OCI-LY1 (cell line): ENCODE measurements at regions not wholly inside any gene's neighbourhood (a gene's known extent, or its start where the extent isn't known, plus 50 kb on each side); places are given as distances from the start of the nearest gene placed in this dataset.

Source experiments
- H2AFZ ChIP-seq: fragments of 200-600 bp; sonication (generic), shearing (Covaris generic); 2 replicates; pipeline ENCODE4 v1.6.0; 2014; ENCODE audit warnings: antibody characterized with exemption, mild to moderate bottlenecking, low read length
- H3F3A ChIP-seq: fragments of 200-600 bp; sonication (generic), shearing (Covaris generic); 2 replicates; pipeline ENCODE4 v1.6.0; 2014; ENCODE audit warnings: mild to moderate bottlenecking, antibody characterized with exemption, low read length, moderate library complexity; ENCODE audit not compliant: insufficient read depth
- H3K27ac ChIP-seq: fragments of 200-600 bp; sonication (generic); 2 replicates; pipeline ENCODE4 v1.5.1; 2014; ENCODE audit warnings: low read length, mixed run types, mild to moderate bottlenecking, low read depth; ENCODE audit not compliant: poor library complexity, severe bottlenecking
- H3K27me3 ChIP-seq: fragments of 200-600 bp; sonication (generic); 2 replicates; pipeline ENCODE4 v1.6.0; 2014; ENCODE audit warnings: antibody characterized with exemption, mild to moderate bottlenecking, low read length, moderate library complexity; ENCODE audit not compliant: insufficient read depth
- H3K36me3 ChIP-seq: fragments of 200-600 bp; sonication (generic); 2 replicates; pipeline ENCODE4 v1.6.1; 2014; ENCODE audit warnings: mild to moderate bottlenecking, antibody characterized with exemption, low read length, moderate library complexity, mixed read lengths; ENCODE audit not compliant: insufficient read depth
- H3K4me1 ChIP-seq: fragments of 200-600 bp; sonication (generic); 2 replicates; pipeline ENCODE4 v1.5.1; 2014; ENCODE audit warnings: mild to moderate bottlenecking, low read length, moderate library complexity; ENCODE audit not compliant: insufficient read depth, severe bottlenecking
- H3K4me2 ChIP-seq: fragments of 200-600 bp; sonication (generic), shearing (Covaris generic); 2 replicates; pipeline ENCODE4 v1.6.1; 2014; ENCODE audit warnings: low read length
- H3K4me3 ChIP-seq: fragments of 200-600 bp; sonication (generic); 2 replicates; pipeline ENCODE4 v1.5.1; 2014; ENCODE audit warnings: low read length, low read depth, mild to moderate bottlenecking, mixed read lengths; ENCODE audit not compliant: poor library complexity, severe bottlenecking
- H3K79me2 ChIP-seq: fragments of 200-600 bp; shearing (Covaris generic); 2 replicates; pipeline ENCODE4 v1.6.1; 2016; ENCODE audit warnings: mixed run types, low read length, mixed read lengths; ENCODE audit not compliant: insufficient read depth
- H3K9ac ChIP-seq: fragments of 200-600 bp; sonication (generic), shearing (Covaris generic); 2 replicates; pipeline ENCODE4 v1.6.1; 2014; ENCODE audit warnings: mild to moderate bottlenecking, low read length, mixed read lengths
- H3K9me2 ChIP-seq: fragments of 200-600 bp; sonication (generic), shearing (Covaris generic); 2 replicates; pipeline ENCODE4 v1.6.1; 2014; ENCODE audit warnings: low read depth, mild to moderate bottlenecking, low read length, mixed read lengths
- H3K9me3 ChIP-seq: fragments of 200-600 bp; shearing (Covaris generic); 2 replicates; pipeline ENCODE4 v1.6.1; 2014; ENCODE audit warnings: low read length, mixed read lengths
- H4K20me1 ChIP-seq: fragments of 200-600 bp; sonication (generic), shearing (Covaris generic); 2 replicates; pipeline ENCODE4 v1.6.0; 2016; ENCODE audit warnings: mild to moderate bottlenecking, low read length; ENCODE audit not compliant: insufficient read depth
- CTCF ChIP-seq: fragments of 200-600 bp; sonication (generic), shearing (Covaris generic); IDR thresholded peaks from 2 replicates; pipeline ENCODE4 v1.5.1; 2017; ENCODE audit warnings: mild to moderate bottlenecking, antibody characterized with exemption, low read length, moderate library complexity, mixed read lengths
- EZH2 ChIP-seq: fragments of 200-600 bp; sonication (generic), shearing (Covaris generic); IDR thresholded peaks from 2 replicates; pipeline ENCODE4 v1.8.0; 2017; ENCODE audit warnings: borderline replicate concordance, mixed run types, mild to moderate bottlenecking, antibody characterized with exemption, low read length, moderate library complexity, mixed read lengths

GRCh38 chr2:240359695-240360094 is 75.8 kb upstream of the GPC1 start:
- Histone ChIP-seq H3K27me3 (no peaks in the 10 kb centered on the region; the same call in 1 of the 2 replicates), H3K4me2 (no peak overlapping the region), H3K36me3 (no peaks in the 10 kb centered on the region), H3K9ac (no peak overlapping the region), H3K79me2 (no peaks in the 10 kb centered on the region), H3K4me1 (no peaks in the 10 kb centered on the region), H3K9me3 (0 out of 2 replicates have a peak, but pooled peaks cover 3% of the 10 kb centered on the region), H3K4me3 (no peak overlapping the region), H3K27ac (no peak overlapping the region), H4K20me1 (no peaks in the 10 kb centered on the region), H3K9me2 (no peaks in the 10 kb centered on the region), H2AFZ (no peak overlapping the region), H3F3A (no peaks in the 10 kb centered on the region)
- TF ChIP-seq CTCF (no peak), EZH2 (no peak)

GRCh38 chr2:240360645-240361475 is 74.6 kb upstream of the GPC1 start:
- Histone ChIP-seq H3K9me2 (no peaks in the 10 kb centered on the region), H3K9me3 (0 out of 2 replicates have a peak, but pooled peaks cover 3% of the 10 kb centered on the region), H3K79me2 (no peaks in the 10 kb centered on the region), H3K4me3 (no peak overlapping the region), H3K4me2 (no peak overlapping the region), H3K27ac (no peak overlapping the region), H3K9ac (no peak overlapping the region), H3K36me3 (no peaks in the 10 kb centered on the region), H4K20me1 (no peaks in the 10 kb centered on the region), H2AFZ (no peak overlapping the region), H3K4me1 (no peaks in the 10 kb centered on the region), H3F3A (no peaks in the 10 kb centered on the region), H3K27me3 (no peaks in the 10 kb centered on the region; the same call in 1 of the 2 replicates)
- no peak for TF ChIP-seq CTCF
- no peak for TF ChIP-seq EZH2

- no peaks in the 10 kb centered on the region for H3K4me1 ChIP-seq
- no peaks in the 10 kb centered on the region for H3K36me3 ChIP-seq
- no peak for TF ChIP-seq CTCF
- TF ChIP-seq EZH2 = no peak
- no peaks in the 10 kb centered on the region for H4K20me1 ChIP-seq
- no peaks in the 10 kb centered on the region for H3F3A ChIP-seq
- no peak overlapping the region for H3K4me2 ChIP-seq
- H3K9me3 ChIP-seq = 0 out of 2 replicates have a peak, but pooled peaks cover 3% of the 10 kb centered on the region
- no peaks in the 10 kb centered on the region for H3K9me2 ChIP-seq
- H3K9ac ChIP-seq = no peak overlapping the region
- no peaks in the 10 kb centered on the region; the same call in 1 of the 2 replicates for H3K27me3 ChIP-seq
- no peak overlapping the region for H3K27ac ChIP-seq
- H3K79me2 ChIP-seq = no peaks in the 10 kb centered on the region
- H3K4me3 ChIP-seq = no peak overlapping the region
- no peak overlapping the region for H2AFZ ChIP-seq
These were observed 73.2 kb upstream of the GPC1 start for GRCh38 chr2:240362216-240362755.
